ENCODE measurements at regions not wholly inside any gene's neighbourhood (a gene's known extent, or its start where the extent isn't known, plus 50 kb on each side); places are given as distances from the start of the nearest gene placed in this dataset.

GRCh38 chr5:105460721-105461120, 1898.1 kb upstream of the NUDT12 start (continued):
- TF ChIP-seq, protein P1, sequence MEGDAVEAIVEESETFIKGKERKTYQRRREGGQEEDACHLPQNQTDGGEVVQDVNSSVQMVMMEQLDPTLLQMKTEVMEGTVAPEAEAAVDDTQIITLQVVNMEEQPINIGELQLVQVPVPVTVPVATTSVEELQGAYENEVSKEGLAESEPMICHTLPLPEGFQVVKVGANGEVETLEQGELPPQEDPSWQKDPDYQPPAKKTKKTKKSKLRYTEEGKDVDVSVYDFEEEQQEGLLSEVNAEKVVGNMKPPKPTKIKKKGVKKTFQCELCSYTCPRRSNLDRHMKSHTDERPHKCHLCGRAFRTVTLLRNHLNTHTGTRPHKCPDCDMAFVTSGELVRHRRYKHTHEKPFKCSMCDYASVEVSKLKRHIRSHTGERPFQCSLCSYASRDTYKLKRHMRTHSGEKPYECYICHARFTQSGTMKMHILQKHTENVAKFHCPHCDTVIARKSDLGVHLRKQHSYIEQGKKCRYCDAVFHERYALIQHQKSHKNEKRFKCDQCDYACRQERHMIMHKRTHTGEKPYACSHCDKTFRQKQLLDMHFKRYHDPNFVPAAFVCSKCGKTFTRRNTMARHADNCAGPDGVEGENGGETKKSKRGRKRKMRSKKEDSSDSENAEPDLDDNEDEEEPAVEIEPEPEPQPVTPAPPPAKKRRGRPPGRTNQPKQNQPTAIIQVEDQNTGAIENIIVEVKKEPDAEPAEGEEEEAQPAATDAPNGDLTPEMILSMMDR (IDR thresholded peaks at IDR 0.05; ENCODE audit: low read depth, low read length, missing input control): no peak
- no peak for TF ChIP-seq FOXA2 (IDR thresholded peaks at IDR 0.05)

GRCh38 chr5:105453216-105453807, 1890.7 kb upstream of the NUDT12 start:
- whole genome bisulfite sequencing: 63% methylated on average over 3 of the region's 3 CpGs
- H3K4me1 ChIP-seq (ENCODE audit: control insufficient read depth in 4 of 4, insufficient read depth in 4 of 4, low read length in 3 of 4): no peaks in the 10 kb centered on the region
- H3K9me3 ChIP-seq (ENCODE audit: control insufficient read depth in 4 of 4, low read length in 3 of 4): peaks cover 0 to 2% (median 0%) of the 10 kb centered on the region in 4 donors
- H3K27me3 ChIP-seq (ENCODE audit: control insufficient read depth in 4 of 4, insufficient read depth in 4 of 4, low read length in 3 of 4): no peaks in the 10 kb centered on the region
- DNase-seq (ENCODE audit: low spot score): no peak
- no peak overlapping the region for H3K27ac ChIP-seq (ENCODE audit: low read depth in 1 of 2, low read length in 2 of 2)
- no peak overlapping the region for H3K4me3 ChIP-seq (ENCODE audit: low read depth in 1 of 3, low read length in 3 of 3)
- TF ChIP-seq NR2F2 (IDR thresholded peaks at IDR 0.05) (no peak), TAF1 (conservative IDR thresholded peaks at IDR 0.05) (no peak), EGR1 (IDR thresholded peaks at IDR 0.05; ENCODE audit: low read depth in 2 of 2) (no peak), HNF4G (IDR thresholded peaks at IDR 0.05) (no peak), SP1 (IDR thresholded peaks at IDR 0.05) (no peak), ZBTB33 (IDR thresholded peaks at IDR 0.05) (no peak), MAX (IDR thresholded peaks at IDR 0.05) (no peak), GABPA (IDR thresholded peaks at IDR 0.05 in 1 of 2, conservative IDR thresholded peaks at IDR 0.05 in 1 of 2) (no peak), REST (IDR thresholded peaks at IDR 0.05) (no peak), ATF3 (IDR thresholded peaks at IDR 0.05) (no peak), JUND (IDR thresholded peaks at IDR 0.05) (no peak), FOXA2 (IDR thresholded peaks at IDR 0.05) (no peak)
- TF ChIP-seq, protein P1 (IDR thresholded peaks at IDR 0.05; ENCODE audit: low read depth, low read length, missing input control): no peak
- no peaks in the 10 kb centered on the region for H3K36me3 ChIP-seq (ENCODE audit: control insufficient read depth in 4 of 4, insufficient read depth in 3 of 4, low read depth in 1 of 4, low read length in 3 of 4)
- H3K9ac ChIP-seq (ENCODE audit: low read depth in 1 of 2, low read length in 2 of 2): no peak overlapping the region

Data from liver (tissue), 8 donors.